HL-60 (cell line): ENCODE measurements at regions not wholly inside any gene's neighbourhood (a gene's known extent, or its start where the extent isn't known, plus 50 kb on each side); places are given as distances from the start of the nearest gene placed in this dataset.

Experiments
- DNase-seq, 2 experiments: peaks; one replicate each; pipeline ENCODE4 v3.0.0-alpha.2; 2010 to 2020; ENCODE audit warnings: low read depth in 1 of 2, low spot score in 1 of 2
- H3K27ac ChIP-seq: fragments of 250-450 bp; sonication (Bioruptor Pico); replicated peaks from 2 replicates; pipeline ENCODE4 v1.5.1; 2020; ENCODE audit warnings: mild to moderate bottlenecking, moderate library complexity
- H3K27me3 ChIP-seq: fragments of 250-450 bp; sonication (Bioruptor Pico); 2 replicates; pipeline ENCODE4 v1.5.1; 2021; ENCODE audit warnings: mild to moderate bottlenecking, moderate library complexity; ENCODE audit not compliant: insufficient read depth, poor library complexity, severe bottlenecking
- H3K4me3 ChIP-seq: replicated peaks from 2 replicates; pipeline ENCODE4 v1.5.1; 2011; ENCODE audit warnings: mild to moderate bottlenecking, control low read depth, low read length; ENCODE audit not compliant: insufficient read depth
- CTCF ChIP-seq: IDR thresholded peaks from one replicate; pipeline ENCODE4 v1.5.1; 2011; ENCODE audit warnings: low read length, control low read depth, inconsistent platforms; ENCODE audit not compliant: insufficient read depth
- GABPA ChIP-seq: IDR thresholded peaks from 2 replicates; pipeline ENCODE4 v1.6.1; 2012; ENCODE audit warnings: low read depth
- POLR2AphosphoS5 ChIP-seq: IDR thresholded peaks from 2 replicates; pipeline ENCODE4 v1.6.1; 2012; ENCODE audit warnings: low read depth
- REST ChIP-seq: IDR thresholded peaks from 2 replicates; pipeline ENCODE4 v1.6.1; 2012; ENCODE audit warnings: low read depth; ENCODE audit not compliant: insufficient replicate concordance
- SPI1 ChIP-seq: IDR thresholded peaks from 2 replicates; pipeline ENCODE4 v1.6.1; 2012; ENCODE audit warnings: low read depth, mild to moderate bottlenecking, borderline replicate concordance

- Histone ChIP-seq H3K27ac (no peak overlapping the region), H3K27me3 (no peaks in the 10 kb centered on the region), H3K4me3 (no peak overlapping the region)
- TF ChIP-seq CTCF: no peak
- DNase-seq: no peak
These were observed 332.4 kb upstream of the DUSP10 start for GRCh38 chr1:222074317-222074716.

GRCh38 chr1:222073307-222073995 lies 331.6 kb upstream of the DUSP10 start:
- no peak for TF ChIP-seq CTCF
- no peak for TF ChIP-seq SPI1
- TF ChIP-seq POLR2AphosphoS5: no peak
- no peak for TF ChIP-seq GABPA
- TF ChIP-seq REST: no peak
- Histone ChIP-seq H3K27me3 (no peaks in the 10 kb centered on the region), H3K27ac (no peak overlapping the region), H3K4me3 (no peak overlapping the region)
- no peak for DNase-seq

GRCh38 chr1:222071387-222071786 lies 329.5 kb upstream of the DUSP10 start:
- Histone ChIP-seq H3K27me3 (no peaks in the 10 kb centered on the region), H3K27ac (no peak overlapping the region), H3K4me3 (no peak overlapping the region)
- no peak for TF ChIP-seq POLR2AphosphoS5
- no peak for TF ChIP-seq CTCF
- no peak for TF ChIP-seq GABPA
- no peak for TF ChIP-seq REST
- no peak for TF ChIP-seq SPI1
- no peak for DNase-seq

- TF ChIP-seq GABPA (no peak), POLR2AphosphoS5 (no peak), REST (no peak)
- DNase-seq: no peak
- Histone ChIP-seq H3K4me3 (no peak overlapping the region), H3K27ac (no peak overlapping the region), H3K27me3 (no peaks in the 10 kb centered on the region)
These were observed 327.0 kb upstream of the DUSP10 start for GRCh38 chr1:222068937-222069336.
